ENCODE measurements at regions not wholly inside any gene's neighbourhood (a gene's known extent, or its start where the extent isn't known, plus 50 kb on each side); places are given as distances from the start of the nearest gene placed in this dataset.

DNA sequence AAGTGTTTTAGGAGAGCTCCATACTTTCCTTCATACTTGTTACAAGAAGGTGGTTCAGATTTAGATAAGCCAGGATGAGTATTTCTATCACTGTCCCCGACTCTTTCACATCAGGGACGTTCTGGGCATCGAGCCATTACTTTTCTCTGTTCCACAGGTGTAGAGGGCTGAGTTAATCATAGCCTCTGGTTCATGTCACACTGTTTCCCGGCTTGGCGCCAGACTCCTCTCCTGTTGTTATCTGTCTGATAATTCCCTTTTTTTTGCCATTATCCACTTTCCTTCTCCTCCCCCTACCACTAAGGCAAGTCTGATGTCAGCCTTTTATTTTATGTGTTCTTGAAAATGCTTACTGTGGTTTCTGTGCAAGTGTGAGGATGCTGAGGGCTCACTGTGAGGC is 593.4 kb downstream of the UTRN start:
- DNase-seq (ENCODE audit: low spot score), result no peak

DNA sequence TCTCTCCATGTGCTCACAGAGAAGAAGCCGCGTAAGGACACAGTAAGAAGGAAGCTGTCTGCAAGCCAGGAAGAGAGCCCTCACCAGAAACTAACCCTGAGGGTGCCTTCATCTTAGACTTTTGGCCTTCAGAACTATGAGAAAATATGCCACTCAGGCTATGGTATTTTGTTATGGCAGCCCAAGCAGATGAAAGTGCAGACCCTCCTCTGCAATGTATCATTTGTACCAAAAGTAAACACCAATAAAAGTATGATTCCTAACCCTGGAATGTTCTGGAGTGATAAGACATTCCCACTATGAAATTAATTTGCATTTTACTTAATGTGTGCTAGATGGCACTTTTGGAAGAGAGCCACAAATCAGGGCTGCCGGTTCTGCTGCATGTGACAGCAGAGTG is 594.3 kb downstream of the UTRN start:
- no peak for DNase-seq (ENCODE audit: low spot score)

DNA sequence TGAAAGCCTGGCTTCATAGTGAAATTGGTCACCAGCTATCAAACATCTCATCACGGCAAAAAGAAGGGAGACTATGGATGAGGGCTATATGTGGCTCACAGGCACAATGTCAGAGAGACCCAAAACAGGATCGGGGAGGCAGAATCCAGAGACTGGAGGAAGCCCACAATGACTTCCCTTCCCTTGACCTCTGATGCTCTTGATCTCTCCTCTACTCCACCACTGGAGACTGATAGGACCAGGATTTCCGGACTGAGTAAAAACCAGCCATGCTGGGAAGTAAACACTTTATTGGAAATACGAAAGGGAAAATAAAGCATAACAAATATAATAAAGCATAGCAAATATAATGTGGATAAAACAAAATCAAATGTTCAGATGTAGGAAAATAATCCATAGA is 597.3 kb downstream of the UTRN start:
- no peak for DNase-seq (ENCODE audit: low spot score)

DNA sequence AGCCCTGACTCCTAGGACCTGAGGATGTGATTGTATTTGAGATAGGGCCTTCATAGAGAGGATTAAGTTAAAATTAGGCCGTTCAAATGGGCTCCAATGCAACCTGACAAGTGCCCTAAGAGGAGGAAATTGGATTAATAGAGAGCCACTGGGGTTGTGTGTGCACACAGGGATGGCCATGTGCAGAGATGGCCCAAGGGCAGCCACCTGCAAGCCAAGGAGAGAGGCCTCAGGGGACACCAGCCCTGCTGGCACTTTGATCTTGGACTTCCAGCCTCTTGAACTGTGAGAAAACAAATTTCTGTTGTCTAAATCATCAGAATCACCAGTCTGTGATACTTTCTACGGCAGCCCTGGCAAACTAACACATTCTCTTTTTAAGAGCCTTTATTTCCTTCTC is 598.8 kb downstream of the UTRN start:
- no peak for DNase-seq (ENCODE audit: low spot score)

DNA sequence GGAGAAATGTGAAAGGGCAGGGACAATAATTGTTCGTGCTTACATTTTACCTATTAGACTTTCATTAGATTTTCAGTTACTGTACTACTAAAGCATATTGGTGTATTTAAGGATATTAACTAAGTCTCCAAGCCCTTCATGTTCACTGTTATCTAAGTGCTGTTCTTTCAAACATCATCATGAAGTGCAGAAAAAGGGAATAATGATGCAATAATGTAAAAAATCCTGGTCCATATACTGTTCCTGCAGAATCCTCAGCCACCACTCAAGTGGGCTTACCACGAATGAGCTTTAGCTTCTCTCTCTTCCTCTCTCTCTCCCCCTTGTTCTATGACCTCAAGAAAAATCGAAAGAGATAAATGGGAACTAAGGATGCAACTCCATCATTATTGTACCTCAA is 600.7 kb downstream of the UTRN start:
- no peak for DNase-seq (ENCODE audit: low spot score)

DNA sequence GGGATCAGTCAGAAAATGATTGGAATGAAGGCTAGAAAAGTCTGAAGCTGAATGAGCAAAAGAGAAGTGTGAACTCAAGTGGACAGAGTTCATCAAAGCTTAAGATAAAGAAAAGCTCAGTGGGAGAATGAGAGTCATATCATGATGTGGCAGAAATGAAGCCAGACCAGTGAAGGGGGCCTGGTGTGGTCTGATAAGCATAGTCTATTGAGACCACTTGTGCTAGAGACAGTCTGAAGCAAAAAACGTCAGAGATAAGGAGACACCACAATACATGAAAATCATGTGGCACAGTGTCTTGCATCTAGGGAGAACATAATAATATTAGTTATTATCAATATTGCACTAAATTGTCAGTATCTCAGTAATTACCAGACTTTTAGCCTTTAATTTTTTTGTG is 601.5 kb downstream of the UTRN start:
- DNase-seq (ENCODE audit: low spot score), result peak; percentile 64

DNA sequence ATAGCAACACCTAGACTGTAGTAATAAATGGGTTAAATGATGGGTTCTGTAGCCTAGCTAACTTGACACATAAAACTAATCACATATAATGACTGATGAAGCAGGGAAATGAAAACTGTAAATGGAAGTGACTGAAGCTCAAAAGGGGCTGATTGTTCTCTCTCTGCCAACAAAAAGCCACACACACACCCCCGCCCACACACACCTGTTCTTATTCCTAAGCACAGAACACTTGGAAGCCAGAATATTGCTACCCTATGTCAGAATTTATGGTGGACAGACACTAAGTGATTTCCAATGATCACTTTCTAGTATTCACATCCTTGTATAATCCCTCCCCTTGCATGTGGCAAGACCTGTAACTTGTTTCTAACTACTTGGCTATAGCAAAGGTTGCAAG is 603.5 kb downstream of the UTRN start:
- no peak for DNase-seq (ENCODE audit: low spot score)

DNA sequence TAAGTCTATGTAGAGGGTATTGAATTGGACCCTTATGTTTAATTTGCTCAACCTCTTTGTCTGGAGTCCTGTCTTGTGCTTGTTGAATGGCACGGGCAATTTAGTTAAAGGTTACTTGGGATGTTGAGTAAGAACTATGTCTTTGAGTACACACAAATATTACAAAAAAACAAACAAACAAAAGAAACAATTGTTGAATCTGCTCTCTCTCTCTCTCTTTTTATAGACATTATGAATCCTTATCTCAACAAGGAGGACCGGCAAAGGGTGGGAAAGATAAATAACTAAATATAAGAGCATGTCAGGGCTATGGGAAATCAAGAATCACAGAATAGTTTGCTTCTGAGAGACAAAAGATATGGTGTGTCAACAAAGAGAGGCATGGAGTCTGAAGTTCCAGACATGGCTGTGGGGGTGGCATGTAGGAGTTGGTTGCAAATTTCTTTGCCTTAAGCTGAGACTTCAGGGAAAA is 608.6 kb downstream of the UTRN start:
- DNase-seq (ENCODE audit: low spot score), result no peak

DNA sequence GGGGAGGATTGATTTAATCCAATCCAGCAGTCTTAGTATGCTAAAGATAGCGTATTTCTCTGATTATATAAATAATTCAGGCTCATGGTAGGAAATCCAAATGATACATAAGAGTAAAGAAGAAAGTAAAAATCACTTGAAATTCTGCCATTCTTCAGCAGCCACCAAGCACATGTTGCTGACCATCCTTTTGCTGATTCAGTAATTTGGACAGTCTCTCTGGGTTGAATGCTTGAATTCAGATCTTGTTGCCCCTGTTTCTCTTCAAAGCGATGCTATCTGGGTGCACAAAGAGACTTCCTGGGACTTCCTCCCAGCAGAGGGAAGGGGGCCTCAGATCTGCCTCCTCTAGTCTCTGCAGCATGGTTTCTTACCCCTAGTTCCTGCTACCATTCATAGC is 609.1 kb downstream of the UTRN start:
- DNase-seq (ENCODE audit: low spot score), result no peak

DNA sequence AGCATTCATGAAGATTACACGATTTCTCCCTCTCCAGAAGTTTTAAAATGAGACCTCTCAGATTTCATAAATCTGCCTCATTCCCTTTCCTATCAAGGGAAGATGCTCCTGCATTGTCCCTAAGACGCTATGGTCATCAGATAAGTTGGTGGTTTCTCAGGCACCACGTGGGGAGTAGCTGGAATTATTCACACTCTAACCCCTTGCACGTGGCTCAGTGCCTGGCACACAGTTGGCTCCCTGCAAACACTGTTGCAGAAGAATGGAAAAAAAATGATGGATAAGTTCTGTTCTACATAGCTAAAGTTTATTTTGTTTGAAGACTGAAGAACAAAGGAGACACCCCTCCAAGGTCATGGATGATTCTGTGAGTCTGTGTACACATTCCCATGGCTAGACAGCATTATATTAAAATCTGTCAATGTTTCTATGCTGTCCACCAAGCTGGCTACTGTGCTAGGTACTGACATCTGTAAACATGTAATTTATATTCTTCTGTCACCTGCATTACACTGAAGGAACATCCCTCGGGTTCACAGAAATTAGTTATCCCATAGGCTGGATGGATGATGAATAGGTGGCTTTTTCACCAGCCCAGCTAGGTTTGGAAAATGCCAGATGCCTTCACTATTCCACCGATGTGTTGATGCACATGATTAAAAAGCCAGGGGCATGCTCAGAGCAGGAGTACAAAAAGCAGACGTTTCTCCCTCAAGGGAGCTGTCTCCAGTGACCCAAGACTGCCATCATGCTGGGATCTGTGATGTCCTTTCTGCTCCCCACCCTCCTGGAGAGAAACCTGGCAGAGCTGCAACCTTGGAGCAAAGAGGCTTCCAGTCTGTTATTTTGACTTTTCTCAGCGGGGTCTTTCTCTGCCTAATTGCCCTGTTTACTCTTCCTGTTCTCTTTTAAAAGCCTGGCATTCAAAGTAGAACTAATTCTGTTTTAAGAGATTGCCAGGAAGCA is 610.5 kb downstream of the UTRN start:
- no peak for DNase-seq (ENCODE audit: low spot score)

DNA sequence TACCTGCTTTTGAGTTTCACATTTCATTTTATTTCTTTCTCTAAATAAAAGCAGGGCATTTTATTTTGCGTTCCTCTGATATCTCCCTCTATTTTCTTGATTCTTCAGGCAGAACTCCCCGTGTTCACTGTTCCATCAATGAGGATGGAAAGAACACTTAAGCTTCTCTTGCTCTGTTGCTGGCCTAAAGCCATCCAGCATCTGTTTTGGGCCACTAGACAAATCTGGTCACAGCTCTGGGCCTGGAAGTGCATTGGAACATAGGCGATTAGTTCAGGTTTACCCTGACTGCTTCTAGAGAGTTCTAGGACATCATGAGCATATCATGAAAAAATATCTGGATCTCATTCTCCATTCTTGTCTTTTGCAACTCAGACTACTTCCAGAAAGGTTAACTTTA is 611.2 kb downstream of the UTRN start:
- peak; percentile 58 for DNase-seq (ENCODE audit: low spot score)

DNA sequence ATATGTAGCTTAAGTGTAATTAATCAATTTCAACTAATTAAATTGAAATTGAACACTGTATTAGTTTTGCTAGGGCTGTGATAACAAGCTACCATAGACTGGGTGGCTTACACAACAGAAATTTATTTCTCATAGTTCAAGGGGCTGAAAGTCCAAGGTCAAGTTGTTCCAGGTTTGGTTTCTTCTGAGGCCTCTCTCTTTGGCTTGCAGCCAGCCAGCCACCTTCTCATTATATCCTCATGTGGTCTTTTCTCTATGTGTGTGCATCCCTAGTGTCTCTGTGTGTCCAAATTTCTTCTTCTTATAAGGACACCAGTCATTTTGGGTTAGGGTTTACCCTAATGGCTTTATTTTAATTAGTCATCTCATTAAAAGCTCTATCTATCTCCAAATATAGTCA is 611.7 kb downstream of the UTRN start:
- DNase-seq (ENCODE audit: low spot score), result no peak

DNA sequence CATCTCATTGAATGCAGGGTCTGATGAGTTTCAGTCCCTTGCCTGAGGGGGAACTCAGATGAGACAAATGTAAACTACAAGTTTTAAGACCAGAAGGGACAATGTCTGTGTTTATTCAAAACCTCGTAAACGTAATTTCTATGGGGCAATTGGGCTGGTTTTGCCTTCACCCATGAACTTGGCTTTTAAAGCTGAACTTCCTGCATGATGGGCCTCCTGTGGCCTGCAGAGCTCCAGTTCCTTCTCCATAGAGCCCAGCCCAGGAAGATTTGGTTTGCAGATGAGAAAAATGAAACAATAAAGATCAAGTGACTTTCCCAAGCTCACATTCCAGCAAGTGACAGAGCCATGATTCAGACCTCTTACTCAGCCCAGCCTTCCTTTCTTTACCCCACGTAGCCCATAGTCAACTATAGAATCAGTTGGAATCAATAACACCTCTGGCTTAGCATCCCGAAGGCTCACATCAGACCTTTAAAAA is 612.3 kb downstream of the UTRN start:
- DNase-seq (ENCODE audit: low spot score), result no peak

DNA sequence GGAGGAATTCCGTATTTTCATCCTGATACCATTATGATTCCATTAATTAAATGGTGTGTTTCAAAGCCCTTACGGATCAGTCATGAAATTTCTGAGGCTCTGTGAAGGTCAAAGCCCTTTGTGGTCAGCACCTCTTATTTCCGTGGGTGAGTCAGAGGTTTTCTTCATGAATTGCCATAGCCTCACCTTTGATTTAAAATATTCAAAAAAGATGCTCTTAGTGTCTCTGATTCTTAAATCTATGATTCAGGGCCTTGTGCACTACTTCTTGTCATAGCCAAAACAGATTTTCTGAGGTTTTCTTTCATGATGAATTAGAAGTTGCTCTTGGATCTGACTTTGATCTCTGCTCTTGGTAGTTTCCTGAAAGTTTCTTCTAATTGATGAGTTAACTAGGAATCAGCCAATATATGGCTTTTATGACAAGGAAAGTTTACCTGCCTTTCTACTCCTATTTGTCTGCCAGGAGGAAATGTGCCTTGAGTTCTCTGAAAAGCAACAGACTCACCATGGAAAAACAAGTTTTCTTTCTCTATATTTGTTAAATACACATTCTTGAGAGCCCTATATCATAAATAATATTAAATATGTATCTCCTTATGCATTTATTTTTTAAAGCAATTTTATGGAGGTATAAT is 613.0 kb downstream of the UTRN start:
- no peak for DNase-seq (ENCODE audit: low spot score)

DNA sequence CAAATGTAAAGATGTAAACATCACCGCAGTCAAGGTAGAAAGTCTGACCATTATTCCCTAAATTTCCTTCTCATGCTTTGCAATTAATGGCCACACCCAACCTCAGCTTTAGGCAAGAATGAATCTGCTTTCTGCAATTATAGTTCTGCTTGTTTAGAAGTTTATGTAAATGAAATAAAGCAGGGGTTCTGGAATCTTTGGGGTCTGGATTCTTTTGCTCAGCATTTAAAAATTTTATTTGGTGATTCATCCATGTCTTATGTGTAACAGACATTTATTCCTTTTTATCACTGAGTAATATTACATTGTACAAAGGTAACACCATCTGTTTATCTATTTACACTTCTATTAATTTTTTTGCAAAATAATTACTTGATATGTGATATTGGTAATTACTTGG is 613.6 kb downstream of the UTRN start:
- DNase-seq (ENCODE audit: low spot score), result no peak

DNA sequence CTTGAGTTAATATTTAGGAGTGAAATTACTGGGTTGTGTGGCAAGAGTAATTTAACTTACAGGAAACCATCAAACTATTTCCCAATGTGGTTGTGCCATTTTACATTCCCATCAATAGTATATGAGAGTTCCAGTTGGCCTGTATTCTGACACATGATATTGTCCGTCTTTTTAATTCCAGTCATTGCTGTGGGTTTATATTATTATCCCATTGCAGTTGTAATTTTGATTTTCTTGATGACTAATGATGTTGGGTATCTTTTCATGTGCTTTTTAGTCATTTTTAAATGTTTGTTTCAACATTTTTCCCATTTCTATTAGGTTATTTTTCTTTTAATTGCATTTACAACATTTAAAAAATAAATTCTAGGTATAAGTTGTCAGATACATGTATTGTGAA is 614.0 kb downstream of the UTRN start:
- no peak for DNase-seq (ENCODE audit: low spot score)

DNA sequence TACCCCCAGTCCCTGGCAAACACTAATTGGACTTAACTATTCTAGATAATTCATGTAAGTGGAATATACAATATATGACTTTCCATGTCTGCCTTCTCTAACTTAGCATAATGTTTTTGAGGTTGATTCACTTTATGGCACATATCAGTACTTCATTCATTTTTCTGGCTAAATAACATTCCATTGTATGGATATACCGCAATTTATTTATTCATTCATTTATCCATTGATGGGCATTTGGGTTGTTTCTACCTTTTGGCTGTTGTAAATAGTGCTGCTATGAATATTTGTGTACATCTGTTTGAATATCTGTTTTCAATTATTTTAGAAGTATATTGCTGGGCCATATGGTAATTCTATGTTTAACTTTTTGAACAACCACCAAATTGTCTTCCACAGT is 616.3 kb downstream of the UTRN start:
- no peak for DNase-seq (ENCODE audit: low spot score)

DNA sequence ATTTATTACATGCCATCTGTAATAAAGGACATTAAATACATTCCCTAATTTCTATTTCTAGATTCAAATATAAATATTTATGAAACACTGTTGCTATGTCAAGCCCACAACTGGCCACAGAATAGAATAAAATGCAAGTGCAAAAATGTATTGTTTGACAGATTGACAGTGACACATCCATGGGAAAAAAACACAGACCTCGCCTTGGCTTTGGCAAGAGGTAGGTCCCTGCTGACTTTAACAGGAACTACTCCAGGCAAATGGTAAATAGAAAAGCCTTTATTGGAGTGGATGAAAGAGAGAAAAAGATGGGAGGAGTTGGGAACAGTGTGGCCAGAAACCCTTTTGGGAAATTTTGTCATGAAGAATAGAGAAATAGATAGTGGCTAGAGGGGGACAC is 622.9 kb downstream of the UTRN start:
- DNase-seq (ENCODE audit: low spot score), result no peak

DNA sequence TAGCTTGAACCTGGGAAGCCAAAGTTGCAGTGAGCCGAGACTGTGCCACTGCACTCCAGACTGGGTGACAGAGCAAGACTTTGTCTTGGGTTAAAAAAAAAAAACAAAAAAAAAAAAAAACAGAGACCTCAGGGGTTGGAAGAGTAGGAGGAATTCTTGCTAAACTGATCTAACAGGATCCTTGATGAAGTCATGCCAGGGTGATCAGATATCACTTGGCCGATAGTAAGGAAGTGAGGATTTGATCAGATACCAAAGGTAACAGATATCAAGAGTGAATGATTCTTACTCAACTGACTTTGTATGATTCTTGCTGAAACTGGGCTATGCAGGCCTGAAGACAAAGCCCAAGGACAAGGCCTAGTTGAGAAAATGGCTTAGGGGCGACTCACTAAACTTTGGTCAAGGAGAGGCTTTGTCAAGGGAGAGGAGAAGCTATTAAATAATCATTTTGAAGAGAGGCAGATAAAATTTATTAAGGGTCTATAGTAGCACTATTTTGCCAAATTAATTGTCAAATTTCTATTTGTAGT is 624.7 kb downstream of the UTRN start:
- DNase-seq (ENCODE audit: low spot score), result no peak

DNA sequence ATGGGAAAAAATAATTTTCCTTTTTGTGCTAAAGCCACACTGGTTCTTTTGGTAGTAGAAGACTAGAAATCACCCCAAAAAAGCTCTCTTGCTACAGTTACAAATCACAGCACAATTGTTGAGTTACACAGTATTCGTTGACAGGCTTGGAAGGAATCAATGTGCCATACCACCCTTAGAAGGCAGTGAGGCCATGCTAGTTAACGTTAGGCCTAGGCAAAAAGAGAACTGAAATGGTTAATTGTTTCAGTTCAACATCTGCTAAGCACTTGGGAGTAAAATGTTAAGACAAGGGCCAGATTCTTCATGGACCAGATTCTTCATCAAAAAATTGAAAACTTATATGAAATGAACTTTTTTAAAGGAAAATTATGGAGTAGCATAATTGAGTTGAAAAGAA is 626.2 kb downstream of the UTRN start:
- no peak for DNase-seq (ENCODE audit: low spot score)

DNA sequence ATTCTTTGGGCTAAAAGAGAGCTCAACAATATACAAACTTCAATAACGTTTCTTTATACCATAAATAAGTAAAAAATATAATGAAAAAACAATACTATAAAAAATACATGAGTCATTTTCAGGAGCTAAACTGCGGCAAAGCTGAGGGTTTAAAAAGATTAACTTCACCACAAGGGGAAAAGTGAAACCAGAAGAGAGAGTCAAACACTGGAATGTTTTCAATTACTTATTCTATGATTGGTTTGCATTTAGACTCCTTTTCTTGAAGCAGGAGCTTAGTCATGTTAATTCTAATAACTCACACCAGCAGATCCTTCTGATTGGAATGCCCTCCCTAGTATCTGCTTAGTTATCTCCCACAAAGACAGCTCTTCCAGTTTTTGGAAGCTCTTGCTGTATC is 627.3 kb downstream of the UTRN start:
- peak; percentile 50 for DNase-seq (ENCODE audit: low spot score)

DNA sequence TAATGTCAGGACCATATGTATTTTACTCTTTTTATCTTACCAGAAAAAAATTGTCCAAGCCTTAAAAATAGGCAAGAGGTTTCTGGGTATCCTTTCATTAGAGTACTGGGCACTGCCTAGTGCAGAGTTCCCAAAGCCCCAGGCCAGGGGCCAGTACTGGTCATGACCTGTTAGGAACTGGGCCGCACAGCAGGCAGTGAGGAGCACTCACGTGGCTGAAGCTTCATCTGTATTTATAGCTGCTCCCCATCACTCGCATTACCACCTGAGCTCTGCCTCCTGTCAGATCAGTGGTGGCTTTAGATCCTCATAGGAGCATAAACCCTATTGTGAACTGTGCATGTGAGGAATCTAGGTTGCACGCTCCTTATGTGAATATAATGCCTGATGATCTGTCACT is 632.9 kb downstream of the UTRN start:
- no peak for DNase-seq (ENCODE audit: low spot score)

DNA sequence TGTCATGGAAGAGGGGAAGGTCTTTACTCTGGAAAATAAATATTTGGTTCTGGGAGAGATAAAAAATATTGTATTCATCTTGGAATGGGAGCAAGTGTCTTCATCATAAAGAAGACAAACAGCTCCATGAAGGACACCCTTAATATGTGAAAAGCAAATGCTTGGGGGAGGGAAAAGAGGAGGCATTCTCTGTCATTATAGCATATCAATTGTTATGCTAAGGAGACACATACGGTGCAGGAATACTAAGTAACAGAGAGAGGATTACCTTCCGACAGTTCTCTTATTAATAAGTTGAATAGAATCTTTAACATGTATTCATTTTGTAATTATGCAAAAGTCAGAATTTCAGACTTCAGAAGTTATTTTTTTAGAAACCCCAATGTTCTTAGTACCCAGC is 634.4 kb downstream of the UTRN start:
- DNase-seq (ENCODE audit: low spot score), result no peak
